ENCODE measurements at regions not wholly inside any gene's neighbourhood (a gene's known extent, or its start where the extent isn't known, plus 50 kb on each side); places are given as distances from the start of the nearest gene placed in this dataset.

DNA sequence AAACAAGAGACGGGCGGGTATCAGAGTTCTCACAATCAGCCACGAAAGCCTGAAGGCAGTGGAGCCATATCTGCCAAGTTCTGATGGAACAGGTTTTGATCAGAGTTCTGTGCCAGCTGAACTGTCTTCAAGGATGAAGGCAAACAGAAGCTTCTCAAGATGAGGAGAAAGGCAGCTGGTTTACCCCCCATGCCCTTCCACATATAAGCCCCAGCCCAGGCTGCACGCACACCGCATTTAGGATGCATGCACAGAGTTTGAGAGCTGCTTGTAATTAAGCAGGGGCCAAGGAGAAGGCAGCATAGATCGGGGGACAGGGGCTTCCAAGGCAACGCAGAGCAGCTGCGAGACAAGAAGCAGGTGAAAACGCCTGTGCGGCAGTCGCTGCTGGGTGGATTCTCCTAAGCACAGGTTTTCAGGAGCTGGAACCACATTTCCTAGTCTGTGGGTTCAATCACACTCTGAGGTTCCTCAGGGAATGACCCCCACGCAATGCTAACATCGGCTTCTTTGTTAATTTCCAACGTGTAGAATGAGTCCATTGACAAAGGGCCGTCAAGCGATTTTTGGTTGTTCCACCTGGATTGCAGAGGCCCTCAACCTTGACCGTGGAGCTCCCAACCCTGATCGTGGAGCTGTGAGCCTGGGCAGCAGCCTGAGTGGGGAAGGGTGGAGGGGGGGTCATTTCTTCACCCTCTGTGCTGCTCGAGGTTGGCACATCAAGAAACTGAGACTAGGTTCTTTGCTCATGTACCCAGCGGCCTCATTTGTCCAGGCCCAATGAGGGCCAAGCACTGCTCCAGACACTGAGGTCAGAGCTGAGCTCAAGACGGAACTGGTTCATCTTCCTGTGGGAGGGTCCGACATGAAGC, 81.7 kb upstream of the SHISAL1 start:
- Histone ChIP-seq H3K27ac (no peak overlapping the region), H3K9me3 (no peaks in the 10 kb centered on the region), H3K27me3 (no peaks in the 10 kb centered on the region), H3K4me3 (no peak overlapping the region), H3K36me3 (ENCODE audit: low read depth, missing control alignments) (no peaks in the 10 kb centered on the region), H3K4me1 (no peaks in the 10 kb centered on the region)
- WGBS, 2 donors: 88 to 93% methylated on average over 20 to 22 of the region's 22 CpGs
- intact Hi-C loops (cut with DNase I; ENCODE audit: low total_unique reads): no loop called here
- TF ChIP-seq, protein P1, sequence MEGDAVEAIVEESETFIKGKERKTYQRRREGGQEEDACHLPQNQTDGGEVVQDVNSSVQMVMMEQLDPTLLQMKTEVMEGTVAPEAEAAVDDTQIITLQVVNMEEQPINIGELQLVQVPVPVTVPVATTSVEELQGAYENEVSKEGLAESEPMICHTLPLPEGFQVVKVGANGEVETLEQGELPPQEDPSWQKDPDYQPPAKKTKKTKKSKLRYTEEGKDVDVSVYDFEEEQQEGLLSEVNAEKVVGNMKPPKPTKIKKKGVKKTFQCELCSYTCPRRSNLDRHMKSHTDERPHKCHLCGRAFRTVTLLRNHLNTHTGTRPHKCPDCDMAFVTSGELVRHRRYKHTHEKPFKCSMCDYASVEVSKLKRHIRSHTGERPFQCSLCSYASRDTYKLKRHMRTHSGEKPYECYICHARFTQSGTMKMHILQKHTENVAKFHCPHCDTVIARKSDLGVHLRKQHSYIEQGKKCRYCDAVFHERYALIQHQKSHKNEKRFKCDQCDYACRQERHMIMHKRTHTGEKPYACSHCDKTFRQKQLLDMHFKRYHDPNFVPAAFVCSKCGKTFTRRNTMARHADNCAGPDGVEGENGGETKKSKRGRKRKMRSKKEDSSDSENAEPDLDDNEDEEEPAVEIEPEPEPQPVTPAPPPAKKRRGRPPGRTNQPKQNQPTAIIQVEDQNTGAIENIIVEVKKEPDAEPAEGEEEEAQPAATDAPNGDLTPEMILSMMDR (IDR thresholded peaks at IDR 0.05): no peak
- no peak for TF ChIP-seq POLR2A (IDR thresholded peaks at IDR 0.05)
- DNase-seq: no peak

DNA sequence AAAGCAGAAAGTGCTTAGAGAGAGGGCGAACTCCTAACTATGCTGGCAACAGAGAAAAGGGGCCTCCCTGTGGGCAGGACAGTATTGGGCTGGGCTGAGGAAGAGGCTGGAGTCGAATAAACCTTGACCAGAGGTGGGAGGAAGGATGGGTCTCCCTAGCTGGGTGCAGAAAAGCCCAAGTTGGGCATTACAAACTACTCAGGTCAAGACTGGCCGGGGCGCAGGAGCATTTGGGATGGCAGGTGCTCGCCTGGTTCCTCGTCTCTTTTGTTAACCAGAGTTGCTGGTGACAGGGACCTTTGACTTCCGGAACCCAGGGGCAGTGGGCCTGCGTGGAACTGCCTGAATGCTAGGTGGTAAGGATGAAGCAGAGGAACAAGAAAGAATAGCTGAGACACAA, 80.3 kb upstream of the SHISAL1 start:
- H3K4me1 ChIP-seq: no peaks in the 10 kb centered on the region
- TF ChIP-seq POLR2A (IDR thresholded peaks at IDR 0.05): no peak
- TF ChIP-seq, protein P1 (IDR thresholded peaks at IDR 0.05): no peak
- no peaks in the 10 kb centered on the region for H3K27me3 ChIP-seq
- no peaks in the 10 kb centered on the region for H3K36me3 ChIP-seq (ENCODE audit: low read depth, missing control alignments)
- 73 to 90% methylated on average over 8 of the region's 8 CpGs for WGBS, 2 donors
- intact Hi-C loops (cut with DNase I; ENCODE audit: low total_unique reads): no loop called here
- no peak overlapping the region for H3K27ac ChIP-seq
- H3K9me3 ChIP-seq: no peaks in the 10 kb centered on the region
- no peak for DNase-seq
- no peak overlapping the region for H3K4me3 ChIP-seq

DNA sequence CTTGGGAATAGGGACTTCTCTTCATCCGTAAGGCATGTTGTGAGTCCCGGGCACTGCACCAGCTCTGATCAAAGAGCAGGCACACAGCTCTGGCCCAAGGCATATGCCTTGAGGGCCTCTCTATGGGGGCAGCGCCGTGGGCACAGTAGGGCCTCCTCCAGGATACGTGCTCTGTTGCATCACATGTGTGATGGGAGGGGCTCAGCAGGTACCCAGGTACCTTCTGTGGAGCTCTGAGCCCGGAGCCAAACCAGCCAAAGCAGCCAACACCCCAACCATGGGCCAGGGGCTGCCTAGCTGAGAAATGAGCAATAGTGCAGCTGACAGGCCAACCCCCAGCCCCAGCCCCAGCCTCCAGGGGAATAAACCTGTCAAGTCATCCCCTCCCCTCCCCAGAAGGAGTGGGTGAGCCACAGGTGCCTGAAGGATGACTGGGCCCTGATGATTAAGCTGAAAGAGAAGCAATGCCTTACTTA, 79.7 kb upstream of the SHISAL1 start:
- H3K4me1 ChIP-seq: no peaks in the 10 kb centered on the region
- H3K27ac ChIP-seq: no peak overlapping the region
- no peaks in the 10 kb centered on the region for H3K27me3 ChIP-seq
- TF ChIP-seq, protein P1 (IDR thresholded peaks at IDR 0.05): no peak
- no peak for TF ChIP-seq POLR2A (IDR thresholded peaks at IDR 0.05)
- intact Hi-C loops (cut with DNase I; ENCODE audit: low total_unique reads): no loop called here
- H3K36me3 ChIP-seq (ENCODE audit: low read depth, missing control alignments): no peaks in the 10 kb centered on the region
- DNase-seq: no peak
- H3K4me3 ChIP-seq: no peak overlapping the region
- H3K9me3 ChIP-seq: no peaks in the 10 kb centered on the region
- WGBS, 2 donors: 65 to 100% methylated on average over 1 to 6 of the region's 6 CpGs

DNA sequence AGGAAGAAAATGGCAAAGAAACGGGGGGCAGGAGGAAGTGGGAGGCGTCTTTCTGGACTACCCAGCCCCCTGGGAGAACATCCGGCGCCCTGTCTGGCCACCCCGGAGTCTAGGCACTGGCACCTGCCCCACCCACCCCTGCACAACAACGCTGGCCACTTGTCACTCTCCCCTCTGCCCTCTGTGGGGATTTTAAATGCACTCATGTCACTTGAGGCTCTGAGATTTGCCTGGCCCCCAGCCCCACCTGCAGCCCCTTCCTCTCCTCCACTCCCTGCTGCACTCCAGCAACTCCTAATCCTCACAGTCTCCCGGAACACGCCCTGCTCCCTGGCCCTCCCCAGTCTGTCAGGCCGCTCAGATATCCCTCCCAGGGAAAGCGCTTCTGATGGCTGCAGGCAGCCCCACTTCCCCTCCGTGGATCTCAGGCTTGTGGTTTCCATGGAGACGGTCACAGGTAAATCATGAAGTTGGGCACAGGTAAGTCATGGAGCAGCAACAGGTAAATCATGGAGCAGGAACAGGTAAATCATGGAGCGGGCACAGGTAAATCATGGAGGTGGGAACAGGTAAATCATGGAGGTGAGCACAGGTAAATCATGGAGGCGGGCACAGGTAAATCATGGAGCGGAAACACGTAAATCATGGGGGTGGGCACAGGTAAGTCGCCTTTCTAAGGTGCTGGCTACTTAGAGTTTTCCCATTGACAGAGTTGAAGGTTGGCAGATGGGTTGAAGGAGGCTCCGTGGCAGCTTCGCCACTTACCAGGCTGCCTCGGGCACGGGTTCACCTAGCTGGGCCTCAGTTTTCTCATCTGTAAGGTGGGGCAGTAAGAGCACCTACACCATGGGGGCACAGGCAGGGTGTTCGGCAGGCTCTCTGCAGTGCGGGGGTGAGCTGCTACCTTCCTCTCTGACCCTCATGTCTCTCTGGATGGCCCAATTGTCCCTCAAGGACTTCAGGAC, 79.0 kb upstream of the SHISAL1 start:
- no peak overlapping the region for H3K27ac ChIP-seq
- H3K4me1 ChIP-seq: no peaks in the 10 kb centered on the region
- intact Hi-C loops (cut with DNase I; ENCODE audit: low total_unique reads): no loop called here
- no peaks in the 10 kb centered on the region for H3K27me3 ChIP-seq
- H3K4me3 ChIP-seq: no peak overlapping the region
- DNase-seq: no peak
- H3K9me3 ChIP-seq: no peaks in the 10 kb centered on the region
- WGBS, 2 donors: 81 to 83% methylated on average over 23 of the region's 23 CpGs
- TF ChIP-seq POLR2A (IDR thresholded peaks at IDR 0.05): no peak
- TF ChIP-seq, protein P1 (IDR thresholded peaks at IDR 0.05): no peak
- no peaks in the 10 kb centered on the region for H3K36me3 ChIP-seq (ENCODE audit: low read depth, missing control alignments)
